ENCODE measurements at regions not wholly inside any gene's neighbourhood (a gene's known extent, or its start where the extent isn't known, plus 50 kb on each side); places are given as distances from the start of the nearest gene placed in this dataset.

GRCh38 chr3:111252779-111253178, 181.2 kb downstream of the NECTIN3 start:
- no peaks in the 10 kb centered on the region for H3K36me3 ChIP-seq (ENCODE audit: control insufficient read depth, insufficient read depth, low read length)
- ChIA-PET POLR2A (no interaction called here), CTCF (ENCODE audit: low intra/inter-chr PET ratio) (no interaction called here)
- no TSS peak for BruUV-seq (replicated peaks)
- TF ChIP-seq MTF1 (CRISPR knock-in tag; IDR thresholded peaks at IDR 0.05; ENCODE audit: borderline replicate concordance), result no peak
- TF ChIP-seq DPF2 (IDR thresholded peaks at IDR 0.05), result no peak
- no peak for TF ChIP-seq SMARCA5 (IDR thresholded peaks at IDR 0.05)
- TF ChIP-seq NFIC (IDR thresholded peaks at IDR 0.05), result no peak
- no peak for TF ChIP-seq RNF2 (IDR thresholded peaks at IDR 0.05)
- TF ChIP-seq SMARCA4 (IDR thresholded peaks at IDR 0.05), result no peak
- no peak for TF ChIP-seq TSC22D4 (tag; IDR thresholded peaks at IDR 0.05)
- TF ChIP-seq KLF16 (IDR thresholded peaks at IDR 0.05), result no peak
- TF ChIP-seq RBM25 (IDR thresholded peaks at IDR 0.05; ENCODE audit: low read depth, low read length, severe bottlenecking), result no peak
- TF ChIP-seq GABPB1 (CRISPR knock-in tag; IDR thresholded peaks at IDR 0.05), result no peak
- no peak for TF ChIP-seq KLF13 (tag; IDR thresholded peaks at IDR 0.05; ENCODE audit: borderline replicate concordance, low read depth)
- TF ChIP-seq NFIX (CRISPR knock-in tag; IDR thresholded peaks at IDR 0.05; ENCODE audit: low read depth), result no peak
- H3K4me1 ChIP-seq (replicated peaks in 1 of 2; ENCODE audit: control insufficient read depth in 2 of 2, insufficient read depth in 2 of 2, low read length in 2 of 2), result no peaks in the 10 kb centered on the region
- H3K27ac ChIP-seq (ENCODE audit: extremely low read depth, low read depth, low read length), result no peak overlapping the region
- FAIRE-seq, result no peak
- no peaks in the 10 kb centered on the region for H4K20me1 ChIP-seq (replicated peaks; ENCODE audit: control insufficient read depth, insufficient read depth, low read length)
- no peaks in the 10 kb centered on the region for H3K9me3 ChIP-seq (replicated peaks; ENCODE audit: control insufficient read depth, insufficient read depth, low read depth, low read length)
- intact Hi-C loops (cut with micrococcal nuclease) (no loop called here), in situ Hi-C loops (cut with MboI) (no loop called here)
- 0% methylated on average over 1 of the region's 3 CpGs for WGBS (ENCODE audit: insufficient coverage, low coverage, missing lambda C conversion rate)
- H2AFZ ChIP-seq (ENCODE audit: low read depth, low read length), result no peak overlapping the region
- no peak overlapping the region for H3K4me2 ChIP-seq (ENCODE audit: insufficient read depth, low read length)
- DNase-seq (ENCODE audit: extremely low read depth in 1 of 4, low spot score in 3 of 4), result no peak
- H3K79me2 ChIP-seq (ENCODE audit: control insufficient read depth, insufficient read depth, low read length), result no peaks in the 10 kb centered on the region
- H3K27me3 ChIP-seq (ENCODE audit: control insufficient read depth in 2 of 2, insufficient read depth in 2 of 2, low read length in 2 of 2), result no peaks in the 10 kb centered on the region
- no peaks in the 10 kb centered on the region for H3K9me1 ChIP-seq (ENCODE audit: control insufficient read depth, insufficient read depth, low read length)
- no peak for ATAC-seq
- H3K9ac ChIP-seq (ENCODE audit: insufficient read depth in 1 of 2, low read depth in 2 of 2, low read length in 2 of 2), result no peak overlapping the region
- H3K4me3 ChIP-seq, result no peak overlapping the region
